ENCODE measurements at regions not wholly inside any gene's neighbourhood (a gene's known extent, or its start where the extent isn't known, plus 50 kb on each side); places are given as distances from the start of the nearest gene placed in this dataset.

DNA sequence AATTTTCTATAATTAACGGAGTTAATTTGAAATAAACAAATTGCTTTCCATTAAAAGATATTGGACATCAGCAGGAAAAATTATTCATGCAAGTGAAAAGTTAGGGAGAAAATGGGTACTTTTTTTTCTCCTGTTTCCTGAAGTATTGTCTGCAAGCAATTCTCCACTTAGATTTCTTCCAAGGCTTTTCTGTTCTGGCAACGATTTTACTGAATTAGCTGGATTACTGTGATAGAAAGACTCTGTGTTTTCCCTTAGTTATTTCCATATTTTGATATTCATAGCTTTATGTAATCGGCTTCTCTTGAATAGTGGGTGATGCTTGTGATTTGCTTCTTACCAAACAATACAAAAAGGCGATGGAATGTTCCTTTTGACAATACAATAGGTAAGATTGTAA lies 1333.9 kb downstream of the AMY1C start (continued):
- TF ChIP-seq, protein P1, sequence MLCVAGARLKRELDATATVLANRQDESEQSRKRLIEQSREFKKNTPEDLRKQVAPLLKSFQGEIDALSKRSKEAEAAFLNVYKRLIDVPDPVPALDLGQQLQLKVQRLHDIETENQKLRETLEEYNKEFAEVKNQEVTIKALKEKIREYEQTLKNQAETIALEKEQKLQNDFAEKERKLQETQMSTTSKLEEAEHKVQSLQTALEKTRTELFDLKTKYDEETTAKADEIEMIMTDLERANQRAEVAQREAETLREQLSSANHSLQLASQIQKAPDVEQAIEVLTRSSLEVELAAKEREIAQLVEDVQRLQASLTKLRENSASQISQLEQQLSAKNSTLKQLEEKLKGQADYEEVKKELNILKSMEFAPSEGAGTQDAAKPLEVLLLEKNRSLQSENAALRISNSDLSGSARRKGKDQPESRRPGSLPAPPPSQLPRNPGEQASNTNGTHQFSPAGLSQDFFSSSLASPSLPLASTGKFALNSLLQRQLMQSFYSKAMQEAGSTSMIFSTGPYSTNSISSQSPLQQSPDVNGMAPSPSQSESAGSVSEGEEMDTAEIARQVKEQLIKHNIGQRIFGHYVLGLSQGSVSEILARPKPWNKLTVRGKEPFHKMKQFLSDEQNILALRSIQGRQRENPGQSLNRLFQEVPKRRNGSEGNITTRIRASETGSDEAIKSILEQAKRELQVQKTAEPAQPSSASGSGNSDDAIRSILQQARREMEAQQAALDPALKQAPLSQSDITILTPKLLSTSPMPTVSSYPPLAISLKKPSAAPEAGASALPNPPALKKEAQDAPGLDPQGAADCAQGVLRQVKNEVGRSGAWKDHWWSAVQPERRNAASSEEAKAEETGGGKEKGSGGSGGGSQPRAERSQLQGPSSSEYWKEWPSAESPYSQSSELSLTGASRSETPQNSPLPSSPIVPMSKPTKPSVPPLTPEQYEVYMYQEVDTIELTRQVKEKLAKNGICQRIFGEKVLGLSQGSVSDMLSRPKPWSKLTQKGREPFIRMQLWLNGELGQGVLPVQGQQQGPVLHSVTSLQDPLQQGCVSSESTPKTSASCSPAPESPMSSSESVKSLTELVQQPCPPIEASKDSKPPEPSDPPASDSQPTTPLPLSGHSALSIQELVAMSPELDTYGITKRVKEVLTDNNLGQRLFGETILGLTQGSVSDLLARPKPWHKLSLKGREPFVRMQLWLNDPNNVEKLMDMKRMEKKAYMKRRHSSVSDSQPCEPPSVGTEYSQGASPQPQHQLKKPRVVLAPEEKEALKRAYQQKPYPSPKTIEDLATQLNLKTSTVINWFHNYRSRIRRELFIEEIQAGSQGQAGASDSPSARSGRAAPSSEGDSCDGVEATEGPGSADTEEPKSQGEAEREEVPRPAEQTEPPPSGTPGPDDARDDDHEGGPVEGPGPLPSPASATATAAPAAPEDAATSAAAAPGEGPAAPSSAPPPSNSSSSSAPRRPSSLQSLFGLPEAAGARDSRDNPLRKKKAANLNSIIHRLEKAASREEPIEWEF (IDR thresholded peaks at IDR 0.05; ENCODE audit: insufficient replicate concordance, low read depth, low read length) = no peak
- no peak for TF ChIP-seq NR2F1 (conservative IDR thresholded peaks at IDR 0.05)

DNA sequence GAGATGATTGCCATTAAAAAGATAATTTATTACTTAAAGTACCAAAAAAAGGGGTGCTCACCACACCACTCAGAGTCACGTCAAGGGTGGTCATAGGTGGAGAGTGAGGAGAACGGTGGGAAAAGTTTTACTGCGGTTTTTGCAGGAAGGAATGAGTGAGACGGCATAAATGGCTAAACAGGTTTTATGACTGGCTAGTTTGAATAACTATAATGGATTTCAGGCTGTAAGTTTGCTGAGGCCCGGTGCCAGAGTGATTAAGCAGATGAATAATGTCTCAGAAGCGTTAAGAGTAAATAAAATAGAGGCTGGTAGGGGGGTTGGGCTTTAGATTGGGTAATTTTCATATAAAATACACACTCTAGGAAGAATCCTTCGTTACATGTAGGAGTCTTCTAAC lies 1337.8 kb downstream of the AMY1C start:
- CTCF ChIA-PET = no interaction called here
- SMC1A ChIA-PET (ENCODE audit: uncharacterized antibody, unreplicated experiment) = no interaction called here
- Histone ChIP-seq H3K9me3 (replicated peaks; ENCODE audit: control insufficient read depth, insufficient read depth, low read length) (no peaks in the 10 kb centered on the region), H3K4me3 (no peak overlapping the region), H3K9ac (ENCODE audit: control insufficient read depth, insufficient read depth, low read length) (no peak overlapping the region), H4K20me1 (ENCODE audit: control insufficient read depth, insufficient read depth) (no peaks in the 10 kb centered on the region), H3K27me3 (replicated peaks in 1 of 2; ENCODE audit: control insufficient read depth in 2 of 2, insufficient read depth in 2 of 2, low read length in 1 of 2) (no peaks in the 10 kb centered on the region), H3K36me3 (ENCODE audit: control insufficient read depth in 2 of 2, insufficient read depth in 2 of 2, low read length in 1 of 2) (no peaks in the 10 kb centered on the region), H3K79me2 (ENCODE audit: control insufficient read depth, insufficient read depth, low read length) (no peaks in the 10 kb centered on the region), H2AFZ (ENCODE audit: control insufficient read depth, low read depth, low read length) (no peak overlapping the region), H3K27ac (ENCODE audit: control insufficient read depth, insufficient read depth) (no peak overlapping the region), H3K4me1 (ENCODE audit: control insufficient read depth, insufficient read depth, low read length) (no peaks in the 10 kb centered on the region), H3K4me2 (ENCODE audit: control insufficient read depth, insufficient read depth) (no peak overlapping the region)
- TF ChIP-seq, protein P2, sequence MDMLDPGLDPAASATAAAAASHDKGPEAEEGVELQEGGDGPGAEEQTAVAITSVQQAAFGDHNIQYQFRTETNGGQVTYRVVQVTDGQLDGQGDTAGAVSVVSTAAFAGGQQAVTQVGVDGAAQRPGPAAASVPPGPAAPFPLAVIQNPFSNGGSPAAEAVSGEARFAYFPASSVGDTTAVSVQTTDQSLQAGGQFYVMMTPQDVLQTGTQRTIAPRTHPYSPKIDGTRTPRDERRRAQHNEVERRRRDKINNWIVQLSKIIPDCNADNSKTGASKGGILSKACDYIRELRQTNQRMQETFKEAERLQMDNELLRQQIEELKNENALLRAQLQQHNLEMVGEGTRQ (IDR thresholded peaks at IDR 0.05; ENCODE audit: borderline replicate concordance, low read depth, low read length) = no peak
- in situ Hi-C loops (cut with MboI) (no loop called here), intact Hi-C loops (cut with micrococcal nuclease; ENCODE audit: unreplicated experiment) (no loop called here)
- WGBS (ENCODE audit: insufficient coverage, insufficient replicate concordance, low lambda C conversion rate, missing lambda C conversion rate) = 12% methylated on average over 7 of the region's 7 CpGs
- ATAC-seq (no peak), DNase-seq (ENCODE audit: low read depth, low spot score) (no peak), FAIRE-seq (no peak)
- RAD21 ChIA-PET (ENCODE audit: unreplicated experiment) = no interaction called here
- POLR2A ChIA-PET = no interaction called here
- BruUV-seq (replicated peaks) = no TSS peak

All from GM12878 (cell line).